ENCODE measurements at regions not wholly inside any gene's neighbourhood (a gene's known extent, or its start where the extent isn't known, plus 50 kb on each side); places are given as distances from the start of the nearest gene placed in this dataset.

GRCh38 chr5:97834561-97834960 lies 651.5 kb upstream of the RIOK2 start:
- Histone ChIP-seq H3K4me3 (no peak overlapping the region), H3K36me3 (ENCODE audit: insufficient read depth, low read length) (no peaks in the 10 kb centered on the region), H3K9ac (ENCODE audit: insufficient read length) (no peak overlapping the region), H3K27ac (no peak overlapping the region), H3K9me3 (ENCODE audit: low read depth, low read length) (no peaks in the 10 kb centered on the region)
- TF ChIP-seq EZH2 (IDR thresholded peaks at IDR 0.05) (no peak), POLR2AphosphoS5 (IDR thresholded peaks at IDR 0.05; ENCODE audit: borderline replicate concordance, low read depth, low read length) (no peak), FOXP2 (optimal IDR thresholded peaks at IDR 0.05; ENCODE audit: control extremely low read depth, extremely low read length, insufficient read depth) (no peak)
- no peak for DNase-seq (ENCODE audit: low read depth, low spot score)

GRCh38 chr5:97835112-97835511 lies 652.1 kb upstream of the RIOK2 start:
- no peak overlapping the region for H3K27ac ChIP-seq
- no peak overlapping the region for H3K4me3 ChIP-seq
- TF ChIP-seq POLR2AphosphoS5 (IDR thresholded peaks at IDR 0.05; ENCODE audit: borderline replicate concordance, low read depth, low read length) (no peak), EZH2 (IDR thresholded peaks at IDR 0.05) (no peak), FOXP2 (optimal IDR thresholded peaks at IDR 0.05; ENCODE audit: control extremely low read depth, extremely low read length, insufficient read depth) (no peak)
- H3K9me3 ChIP-seq (ENCODE audit: low read depth, low read length): no peaks in the 10 kb centered on the region
- no peaks in the 10 kb centered on the region for H3K36me3 ChIP-seq (ENCODE audit: insufficient read depth, low read length)
- no peak overlapping the region for H3K9ac ChIP-seq (ENCODE audit: insufficient read length)
- no peak for DNase-seq (ENCODE audit: low read depth, low spot score)

GRCh38 chr5:97836816-97837215 lies 653.8 kb upstream of the RIOK2 start:
- Histone ChIP-seq H3K4me3 (no peak overlapping the region), H3K27ac (no peak overlapping the region), H3K9me3 (ENCODE audit: low read depth, low read length) (no peaks in the 10 kb centered on the region), H3K36me3 (ENCODE audit: insufficient read depth, low read length) (no peaks in the 10 kb centered on the region), H3K9ac (ENCODE audit: insufficient read length) (no peak overlapping the region)
- no peak for DNase-seq (ENCODE audit: low read depth, low spot score)
- TF ChIP-seq EZH2 (IDR thresholded peaks at IDR 0.05): no peak
- TF ChIP-seq POLR2AphosphoS5 (IDR thresholded peaks at IDR 0.05; ENCODE audit: borderline replicate concordance, low read depth, low read length): no peak
- no peak for TF ChIP-seq FOXP2 (optimal IDR thresholded peaks at IDR 0.05; ENCODE audit: control extremely low read depth, extremely low read length, insufficient read depth)

- Histone ChIP-seq H3K9me3 (ENCODE audit: low read depth, low read length) (no peaks in the 10 kb centered on the region), H3K36me3 (ENCODE audit: insufficient read depth, low read length) (no peaks in the 10 kb centered on the region), H3K27ac (peak overlapping the region; percentile 92; the same call in 1 of the 2 replicates), H3K9ac (ENCODE audit: insufficient read length) (no peak overlapping the region), H3K4me3 (no peak overlapping the region; the same call in 1 of the 2 replicates)
- TF ChIP-seq EZH2 (IDR thresholded peaks at IDR 0.05) (no peak), FOXP2 (optimal IDR thresholded peaks at IDR 0.05; ENCODE audit: control extremely low read depth, extremely low read length, insufficient read depth) (no peak), POLR2AphosphoS5 (IDR thresholded peaks at IDR 0.05; ENCODE audit: borderline replicate concordance, low read depth, low read length) (no peak)
- DNase-seq (ENCODE audit: low read depth, low spot score): peak; percentile 30
These were observed 655.2 kb upstream of the RIOK2 start for GRCh38 chr5:97838214-97838613.

GRCh38 chr5:97839341-97840086 lies 656.5 kb upstream of the RIOK2 start:
- peak; percentile 84 for DNase-seq (ENCODE audit: low read depth, low spot score)
- H3K36me3 ChIP-seq (ENCODE audit: insufficient read depth, low read length): no peaks in the 10 kb centered on the region
- H3K9ac ChIP-seq (ENCODE audit: insufficient read length): no peak overlapping the region
- TF ChIP-seq FOXP2 (optimal IDR thresholded peaks at IDR 0.05; ENCODE audit: control extremely low read depth, extremely low read length, insufficient read depth): peak; percentile 37
- peak; percentile 21; the same call in 1 of the 2 replicates for TF ChIP-seq POLR2AphosphoS5 (IDR thresholded peaks at IDR 0.05; ENCODE audit: borderline replicate concordance, low read depth, low read length)
- TF ChIP-seq EZH2 (IDR thresholded peaks at IDR 0.05): no peak
- peak overlapping the region; percentile 92 for H3K27ac ChIP-seq
- peak overlapping the region; percentile 50 for H3K4me3 ChIP-seq
- H3K9me3 ChIP-seq (ENCODE audit: low read depth, low read length): no peaks in the 10 kb centered on the region

- Histone ChIP-seq H3K9me3 (ENCODE audit: low read depth, low read length) (no peaks in the 10 kb centered on the region), H3K4me3 (peak overlapping the region; percentile 50), H3K36me3 (ENCODE audit: insufficient read depth, low read length) (no peaks in the 10 kb centered on the region), H3K27ac (peak overlapping the region; percentile 92), H3K9ac (ENCODE audit: insufficient read length) (no peak overlapping the region)
- no peak for DNase-seq (ENCODE audit: low read depth, low spot score)
- TF ChIP-seq EZH2 (IDR thresholded peaks at IDR 0.05): no peak
- TF ChIP-seq POLR2AphosphoS5 (IDR thresholded peaks at IDR 0.05; ENCODE audit: borderline replicate concordance, low read depth, low read length): no peak
- no peak for TF ChIP-seq FOXP2 (optimal IDR thresholded peaks at IDR 0.05; ENCODE audit: control extremely low read depth, extremely low read length, insufficient read depth)
These were observed 657.6 kb upstream of the RIOK2 start for GRCh38 chr5:97840643-97841042.

GRCh38 chr5:97842687-97843086 lies 659.6 kb upstream of the RIOK2 start:
- H3K9ac ChIP-seq (ENCODE audit: insufficient read length): no peak overlapping the region
- no peak for TF ChIP-seq EZH2 (IDR thresholded peaks at IDR 0.05)
- TF ChIP-seq FOXP2 (optimal IDR thresholded peaks at IDR 0.05; ENCODE audit: control extremely low read depth, extremely low read length, insufficient read depth): no peak
- no peak for TF ChIP-seq POLR2AphosphoS5 (IDR thresholded peaks at IDR 0.05; ENCODE audit: borderline replicate concordance, low read depth, low read length)
- H3K27ac ChIP-seq: no peak overlapping the region
- H3K36me3 ChIP-seq (ENCODE audit: insufficient read depth, low read length): no peaks in the 10 kb centered on the region
- H3K4me3 ChIP-seq: no peak overlapping the region
- no peaks in the 10 kb centered on the region for H3K9me3 ChIP-seq (ENCODE audit: low read depth, low read length)
- no peak for DNase-seq (ENCODE audit: low read depth, low spot score)

- no peaks in the 10 kb centered on the region for H3K9me3 ChIP-seq (ENCODE audit: low read depth, low read length)
- TF ChIP-seq EZH2 (IDR thresholded peaks at IDR 0.05) (no peak), POLR2AphosphoS5 (IDR thresholded peaks at IDR 0.05; ENCODE audit: borderline replicate concordance, low read depth, low read length) (no peak), FOXP2 (optimal IDR thresholded peaks at IDR 0.05; ENCODE audit: control extremely low read depth, extremely low read length, insufficient read depth) (no peak)
- no peak overlapping the region for H3K27ac ChIP-seq
- no peak for DNase-seq (ENCODE audit: low read depth, low spot score)
- no peak overlapping the region for H3K4me3 ChIP-seq
- H3K36me3 ChIP-seq (ENCODE audit: insufficient read depth, low read length): no peaks in the 10 kb centered on the region
- no peak overlapping the region for H3K9ac ChIP-seq (ENCODE audit: insufficient read length)
These were observed 661.8 kb upstream of the RIOK2 start for GRCh38 chr5:97844797-97845196.

Data from SK-N-MC (cell line).